Endothelial cell of umbilical vein (primary cell): ENCODE measurements at regions not wholly inside any gene's neighbourhood (a gene's known extent, or its start where the extent isn't known, plus 50 kb on each side); places are given as distances from the start of the nearest gene placed in this dataset.

Experiments used
- CTCF ChIP-seq, 2 donors: IDR thresholded peaks; 1 replicate in 1 of 2; 2 replicates in 1 of 2; pipeline ENCODE4 v1.5.1; 2011; ENCODE audit warnings: low read length in 2 of 2, mild to moderate bottlenecking in 2 of 2, moderate library complexity in 2 of 2, control low read depth in 1 of 2, inconsistent platforms in 1 of 2, low read depth in 1 of 2; ENCODE audit not compliant: insufficient read depth in 1 of 2; ENCODE audit errors: extremely low read depth in 1 of 2
- EZH2 ChIP-seq: IDR thresholded peaks from 2 replicates; pipeline ENCODE4 v1.6.1; 2012; ENCODE audit warnings: borderline replicate concordance, low read depth, mild to moderate bottlenecking, moderate library complexity, low read length, inconsistent platforms; ENCODE audit not compliant: severe bottlenecking
- GATA2 ChIP-seq: IDR thresholded peaks from 2 replicates; pipeline ENCODE4 v1.7.0; 2011; ENCODE audit warnings: low read depth, mild to moderate bottlenecking, moderate library complexity, mixed read lengths, low read length; ENCODE audit not compliant: insufficient read length, insufficient read depth
- MAX ChIP-seq: IDR thresholded peaks from 2 replicates; pipeline ENCODE4 v1.6.1; 2011; ENCODE audit not compliant: insufficient read depth, insufficient read length
- POLR2A ChIP-seq: IDR thresholded peaks from 2 replicates; pipeline ENCODE4 v1.6.1; 2012; ENCODE audit warnings: low read depth, mild to moderate bottlenecking, control low read depth, low read length
- POLR2AphosphoS5 ChIP-seq: IDR thresholded peaks from 2 replicates; pipeline ENCODE4 v1.6.1; 2012; ENCODE audit warnings: low read depth, mild to moderate bottlenecking, control low read depth, low read length, moderate library complexity; ENCODE audit not compliant: insufficient read depth

GRCh38 chr7:17153536-17153935 is 144.9 kb upstream of the AHR start:
- no peak for TF ChIP-seq GATA2
- no peak for TF ChIP-seq MAX
- no peak for TF ChIP-seq EZH2
- TF ChIP-seq POLR2AphosphoS5: no peak
- no peak for TF ChIP-seq CTCF (IDR thresholded peaks at IDR 0.05; ENCODE audit: extremely low read depth in 1 of 2, insufficient read depth in 1 of 2, low read depth in 1 of 2, low read length in 2 of 2)
- TF ChIP-seq POLR2A: no peak
